PC-3 (cell line): ENCODE measurements at regions not wholly inside any gene's neighbourhood (a gene's known extent, or its start where the extent isn't known, plus 50 kb on each side); places are given as distances from the start of the nearest gene placed in this dataset.

Experiments used
- ATAC-seq: fragments of 200-7000 bp; cut with Tn5 transposase; 2 replicates; pipeline ENCODE4 v1.9.1; 2020; ENCODE audit warnings: mild to moderate bottlenecking, moderate library complexity
- BruUV-seq: library from RNA; stranded (reverse); fragments of 400-500 nt; replicated peaks from 2 replicates; lab custom pipeline; 2021; lab: Mats Ljungman, UMichigan
- CTCF ChIA-PET: fragments of 300-600 bp; sonication (Branson Sonifier 250); formaldehyde crosslinking; loops from one replicate; lab custom pipeline; 2022; ENCODE audit warnings: antibody characterized with exemption; lab: Charles Lee
- POLR2A ChIA-PET: fragments of 300-600 bp; sonication (Branson Sonifier 250); formaldehyde crosslinking; loops from one replicate; lab custom pipeline; 2022; ENCODE audit warnings: antibody characterized with exemption; ENCODE audit not compliant: unreplicated experiment; lab: Charles Lee
- DNase-seq: peaks from one replicate; pipeline ENCODE4 v3.0.0-alpha.2; 2015
- H2AFZ ChIP-seq: fragments of 300-600 bp; sonication (generic); 2 replicates; pipeline ENCODE4 v1.6.0; 2016; ENCODE audit warnings: antibody characterized with exemption, low read length
- H3F3A ChIP-seq: fragments of 300-600 bp; sonication (generic); one replicate; pipeline ENCODE4 v1.6.0; 2017; ENCODE audit warnings: antibody characterized with exemption, low read length, control low read depth, mild to moderate bottlenecking; ENCODE audit not compliant: unreplicated experiment
- H3K27ac ChIP-seq: fragments of 300-600 bp; sonication (generic); 2 replicates; pipeline ENCODE4 v1.5.1; 2016; ENCODE audit warnings: mild to moderate bottlenecking, low read length
- H3K27me3 ChIP-seq: fragments of 300-600 bp; sonication (generic); 2 replicates; pipeline ENCODE4 v1.6.1; 2016; ENCODE audit warnings: low read length, mixed read lengths
- H3K36me3 ChIP-seq: fragments of 300-600 bp; sonication (generic); 2 replicates; pipeline ENCODE4 v1.6.1; 2016; ENCODE audit warnings: low read depth, mixed run types, low read length, mixed read lengths
- H3K4me1 ChIP-seq: fragments of 300-600 bp; sonication (generic); 2 replicates; pipeline ENCODE4 v1.5.1; 2016; ENCODE audit warnings: low read length; ENCODE audit not compliant: insufficient read depth
- H3K4me2 ChIP-seq: fragments of 300-600 bp; sonication (generic); 2 replicates; pipeline ENCODE4 v1.6.0; 2016; ENCODE audit warnings: low read length
- H3K4me3 ChIP-seq: fragments of 300-600 bp; sonication (generic); 2 replicates; pipeline ENCODE4 v1.5.1; 2016; ENCODE audit warnings: mild to moderate bottlenecking, low read length, mixed read lengths
- H3K79me2 ChIP-seq: fragments of 300-600 bp; sonication (generic); 2 replicates; pipeline ENCODE4 v1.6.1; 2017; ENCODE audit warnings: low read length, mixed read lengths
- H3K9ac ChIP-seq: fragments of 300-600 bp; sonication (generic); 2 replicates; pipeline ENCODE4 v1.6.0; 2016; ENCODE audit warnings: mild to moderate bottlenecking, low read length
- H3K9me2 ChIP-seq: fragments of 300-600 bp; sonication (generic); replicated peaks from 2 replicates; pipeline ENCODE4 v1.6.1; 2016; ENCODE audit warnings: mixed run types, low read length, mixed read lengths
- H3K9me3 ChIP-seq: fragments of 300-600 bp; sonication (generic); 2 replicates; pipeline ENCODE4 v1.6.1; 2016; ENCODE audit warnings: low read length, mixed read lengths
- H4K20me1 ChIP-seq: fragments of 300-600 bp; sonication (generic); 2 replicates; pipeline ENCODE4 v1.6.1; 2016; ENCODE audit warnings: low read length, mixed read lengths
- EZH2 ChIP-seq: fragments of 300-600 bp; sonication (generic); IDR thresholded peaks from one replicate; pipeline ENCODE4 v1.6.1; 2017; ENCODE audit warnings: antibody characterized with exemption, mild to moderate bottlenecking, low read length; ENCODE audit not compliant: unreplicated experiment
- EZH2phosphoT487 ChIP-seq: fragments of 300-600 bp; sonication (generic); IDR thresholded peaks from 2 replicates; pipeline ENCODE4 v1.6.1; 2018; ENCODE audit warnings: mild to moderate bottlenecking, antibody characterized with exemption, low read length, borderline replicate concordance
- intact Hi-C: fragments of 100-400 bp; cut with micrococcal nuclease; formaldehyde crosslinking; loops from 2 replicates; pipeline ENCODE4 v1.9.0; 2023
- TF ChIP-seq, protein P1 (sequence below): fragments of 300-600 bp; sonication (generic); conservative IDR thresholded peaks from 2 replicates; pipeline ENCODE4 v1.5.1; 2017; ENCODE audit warnings: antibody characterized with exemption, low read depth, mild to moderate bottlenecking, low read length

DNA sequence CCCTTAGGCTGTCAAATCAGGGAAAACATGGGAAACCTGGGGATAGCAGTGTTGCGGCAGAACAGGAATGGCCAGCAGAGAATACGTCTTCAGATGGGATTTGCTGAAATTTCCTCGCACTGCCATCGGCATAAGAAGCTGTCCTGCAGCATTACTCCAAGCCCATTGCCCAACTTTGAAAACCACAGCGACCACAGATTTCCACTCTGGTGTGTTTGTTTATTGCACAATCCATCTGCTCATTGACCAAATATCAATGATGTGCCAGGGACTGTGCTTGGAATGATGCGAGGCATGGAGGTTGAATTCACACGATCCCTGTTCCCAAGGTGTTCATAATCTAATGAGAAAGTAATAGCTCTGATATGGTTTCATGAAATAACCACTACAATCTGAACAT, 383.3 kb upstream of the MYT1L start:
- Histone ChIP-seq H3K9me3 (no peaks in the 10 kb centered on the region), H3K9me2 (no peaks in the 10 kb centered on the region), H4K20me1 (no peaks in the 10 kb centered on the region), H3K79me2 (no peaks in the 10 kb centered on the region), H3K36me3 (no peaks in the 10 kb centered on the region), H3K4me3 (no peak overlapping the region), H3F3A (no peaks in the 10 kb centered on the region), H3K27me3 (peaks cover 68% of the 10 kb centered on the region), H3K27ac (no peak overlapping the region), H3K4me2 (no peak overlapping the region), H3K4me1 (no peaks in the 10 kb centered on the region), H3K9ac (no peak overlapping the region), H2AFZ (no peak overlapping the region)
- TF ChIP-seq EZH2phosphoT487: no peak
- TF ChIP-seq, protein P1, sequence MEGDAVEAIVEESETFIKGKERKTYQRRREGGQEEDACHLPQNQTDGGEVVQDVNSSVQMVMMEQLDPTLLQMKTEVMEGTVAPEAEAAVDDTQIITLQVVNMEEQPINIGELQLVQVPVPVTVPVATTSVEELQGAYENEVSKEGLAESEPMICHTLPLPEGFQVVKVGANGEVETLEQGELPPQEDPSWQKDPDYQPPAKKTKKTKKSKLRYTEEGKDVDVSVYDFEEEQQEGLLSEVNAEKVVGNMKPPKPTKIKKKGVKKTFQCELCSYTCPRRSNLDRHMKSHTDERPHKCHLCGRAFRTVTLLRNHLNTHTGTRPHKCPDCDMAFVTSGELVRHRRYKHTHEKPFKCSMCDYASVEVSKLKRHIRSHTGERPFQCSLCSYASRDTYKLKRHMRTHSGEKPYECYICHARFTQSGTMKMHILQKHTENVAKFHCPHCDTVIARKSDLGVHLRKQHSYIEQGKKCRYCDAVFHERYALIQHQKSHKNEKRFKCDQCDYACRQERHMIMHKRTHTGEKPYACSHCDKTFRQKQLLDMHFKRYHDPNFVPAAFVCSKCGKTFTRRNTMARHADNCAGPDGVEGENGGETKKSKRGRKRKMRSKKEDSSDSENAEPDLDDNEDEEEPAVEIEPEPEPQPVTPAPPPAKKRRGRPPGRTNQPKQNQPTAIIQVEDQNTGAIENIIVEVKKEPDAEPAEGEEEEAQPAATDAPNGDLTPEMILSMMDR: no peak
- no peak for TF ChIP-seq EZH2
- ATAC-seq (no peak), DNase-seq (peak; percentile 4)
- no TSS peak for BruUV-seq
- CTCF ChIA-PET: no interaction called here
- intact Hi-C loops: no loop called here
- POLR2A ChIA-PET: no interaction called here

DNA sequence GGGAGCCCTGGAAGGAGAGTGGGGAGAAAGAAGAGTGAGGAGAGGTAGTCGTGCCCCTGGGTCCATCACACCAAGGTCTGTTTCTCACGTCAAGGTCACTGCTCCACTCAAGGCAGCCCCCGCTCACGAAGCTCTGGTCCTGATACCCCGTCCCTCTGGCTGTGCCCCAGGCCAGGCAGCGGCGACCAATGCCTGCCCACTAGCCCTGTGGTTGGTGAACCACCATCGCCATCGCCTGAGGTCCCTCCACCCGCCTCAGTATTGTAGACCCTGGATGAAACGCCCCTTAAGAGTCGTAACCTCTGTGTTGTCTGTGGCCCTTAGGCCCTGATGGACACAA, 378.3 kb upstream of the MYT1L start:
- Histone ChIP-seq H2AFZ (no peak overlapping the region), H3K4me3 (no peak overlapping the region), H3K27me3 (peaks cover 91% of the 10 kb centered on the region), H3F3A (no peaks in the 10 kb centered on the region), H3K27ac (no peak overlapping the region), H3K4me1 (no peaks in the 10 kb centered on the region), H3K79me2 (no peaks in the 10 kb centered on the region), H3K4me2 (no peak overlapping the region), H3K9ac (no peak overlapping the region), H4K20me1 (no peaks in the 10 kb centered on the region), H3K9me2 (no peaks in the 10 kb centered on the region), H3K9me3 (no peaks in the 10 kb centered on the region), H3K36me3 (no peaks in the 10 kb centered on the region)
- DNase-seq: no peak
- intact Hi-C loops: no loop called here
- ATAC-seq: no peak
- no peak for TF ChIP-seq EZH2
- TF ChIP-seq, protein P1: no peak
- TF ChIP-seq EZH2phosphoT487: no peak
- CTCF ChIA-PET: no interaction called here
- POLR2A ChIA-PET: no interaction called here
- no TSS peak for BruUV-seq

DNA sequence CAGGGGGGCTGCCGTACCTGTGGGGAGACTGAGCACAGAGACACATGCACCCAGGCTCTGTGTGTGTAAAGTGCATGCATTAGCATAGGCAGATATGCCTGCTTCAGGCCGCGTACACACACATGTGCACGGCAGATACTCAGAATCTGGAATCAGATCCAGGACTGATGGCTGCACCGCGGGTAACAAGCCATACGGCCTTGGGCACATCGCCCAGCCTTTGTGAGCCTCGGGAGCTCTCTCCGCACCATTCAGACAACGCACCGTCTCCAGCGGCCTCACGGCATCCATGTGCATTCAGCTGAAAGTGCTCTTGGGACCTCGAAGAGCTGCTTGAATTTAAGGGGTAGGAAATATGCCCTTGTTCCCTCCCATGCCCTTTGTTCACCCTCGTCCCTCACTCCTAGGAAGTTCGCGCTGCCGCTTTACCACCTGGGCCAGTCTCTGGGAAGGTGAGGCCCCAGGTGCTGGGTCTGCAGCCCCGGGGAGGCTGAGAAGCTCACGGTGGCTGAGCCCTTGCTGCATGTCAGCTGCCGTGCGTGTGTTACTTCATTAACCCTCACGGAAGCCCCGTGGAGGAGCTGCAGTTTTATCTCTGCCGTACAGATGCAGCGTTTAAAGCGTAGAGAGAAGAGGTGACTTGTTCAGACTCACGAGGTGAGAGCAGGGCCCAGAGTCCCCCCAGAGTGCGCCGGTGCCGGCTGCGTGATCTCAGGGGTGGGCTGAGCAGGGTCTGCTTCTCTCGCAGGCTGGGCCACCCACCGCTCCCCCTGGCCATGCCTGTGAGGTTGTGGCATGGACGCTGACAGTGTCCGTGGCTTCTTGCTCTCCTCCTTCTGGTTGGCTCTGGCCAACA, 377.7 kb upstream of the MYT1L start:
- no peak overlapping the region for H2AFZ ChIP-seq
- H3K9me3 ChIP-seq: no peaks in the 10 kb centered on the region
- H3K36me3 ChIP-seq: no peaks in the 10 kb centered on the region
- H3K27ac ChIP-seq: no peak overlapping the region
- no peaks in the 10 kb centered on the region for H3K79me2 ChIP-seq
- intact Hi-C loops: no loop called here
- BruUV-seq: no TSS peak
- no peak overlapping the region for H3K9ac ChIP-seq
- ChIA-PET CTCF (no interaction called here), POLR2A (no interaction called here)
- DNase-seq (no peak), ATAC-seq (no peak)
- TF ChIP-seq, protein P1: no peak
- no peak for TF ChIP-seq EZH2
- no peak for TF ChIP-seq EZH2phosphoT487
- no peak overlapping the region for H3K4me3 ChIP-seq
- no peaks in the 10 kb centered on the region for H4K20me1 ChIP-seq
- H3K4me2 ChIP-seq: no peak overlapping the region
- no peaks in the 10 kb centered on the region for H3F3A ChIP-seq
- H3K4me1 ChIP-seq: no peaks in the 10 kb centered on the region
- peaks cover 91% of the 10 kb centered on the region for H3K27me3 ChIP-seq
- H3K9me2 ChIP-seq: no peaks in the 10 kb centered on the region
